ENCODE measurements at regions not wholly inside any gene's neighbourhood (a gene's known extent, or its start where the extent isn't known, plus 50 kb on each side); places are given as distances from the start of the nearest gene placed in this dataset.

GRCh38 chr16:51892293-51893007, 654.5 kb downstream of the TOX3 start:
- ATAC-seq = no peak
- TF ChIP-seq TOX (CRISPR knock-in tag; IDR thresholded peaks at IDR 0.05; ENCODE audit: borderline replicate concordance) (no peak), POU6F1 (CRISPR knock-in tag; IDR thresholded peaks at IDR 0.05; ENCODE audit: borderline replicate concordance, low read depth) (no peak), ARNTL (CRISPR knock-in tag; IDR thresholded peaks at IDR 0.05; ENCODE audit: borderline replicate concordance, low read depth) (no peak), ZFP30 (CRISPR knock-in tag; IDR thresholded peaks at IDR 0.05) (no peak), GLIS3 (CRISPR knock-in tag; IDR thresholded peaks at IDR 0.05) (no peak), TSHZ2 (CRISPR knock-in tag; IDR thresholded peaks at IDR 0.05) (no peak), ZNF8 (CRISPR knock-in tag; IDR thresholded peaks at IDR 0.05) (no peak), CSRNP3 (CRISPR knock-in tag; IDR thresholded peaks at IDR 0.05) (no peak)

GRCh38 chr16:51888534-51888933, 658.4 kb downstream of the TOX3 start:
- no peak for ATAC-seq
- no peak for TF ChIP-seq CSRNP3 (CRISPR knock-in tag; IDR thresholded peaks at IDR 0.05)
- TF ChIP-seq CREB5 (CRISPR knock-in tag; IDR thresholded peaks at IDR 0.05; ENCODE audit: low read depth) = no peak
- no peak for TF ChIP-seq ZNF8 (CRISPR knock-in tag; IDR thresholded peaks at IDR 0.05)
- TF ChIP-seq ZFP3 (CRISPR knock-in tag; IDR thresholded peaks at IDR 0.05) = no peak
- TF ChIP-seq TOX (CRISPR knock-in tag; IDR thresholded peaks at IDR 0.05; ENCODE audit: borderline replicate concordance) = no peak
- TF ChIP-seq ESRRG (CRISPR knock-in tag; IDR thresholded peaks at IDR 0.05) = no peak
- no peak for TF ChIP-seq PPARA (CRISPR knock-in tag; IDR thresholded peaks at IDR 0.05; ENCODE audit: borderline replicate concordance)
- no peak for TF ChIP-seq GLIS3 (CRISPR knock-in tag; IDR thresholded peaks at IDR 0.05)

- ATAC-seq = no peak
- TF ChIP-seq ARNTL (CRISPR knock-in tag; IDR thresholded peaks at IDR 0.05; ENCODE audit: borderline replicate concordance, low read depth) (no peak), TOX (CRISPR knock-in tag; IDR thresholded peaks at IDR 0.05; ENCODE audit: borderline replicate concordance) (no peak), RARB (CRISPR knock-in tag; IDR thresholded peaks at IDR 0.05) (no peak), CREB5 (CRISPR knock-in tag; IDR thresholded peaks at IDR 0.05; ENCODE audit: low read depth) (no peak), CSRNP3 (CRISPR knock-in tag; IDR thresholded peaks at IDR 0.05) (no peak), ZFP30 (CRISPR knock-in tag; IDR thresholded peaks at IDR 0.05) (no peak), ISL1 (CRISPR knock-in tag; IDR thresholded peaks at IDR 0.05) (no peak), POU6F1 (CRISPR knock-in tag; IDR thresholded peaks at IDR 0.05; ENCODE audit: borderline replicate concordance, low read depth) (no peak), BACH2 (CRISPR knock-in tag; IDR thresholded peaks at IDR 0.05; ENCODE audit: borderline replicate concordance) (no peak), GLIS3 (CRISPR knock-in tag; IDR thresholded peaks at IDR 0.05) (no peak), TCF4 (CRISPR knock-in tag; IDR thresholded peaks at IDR 0.05; ENCODE audit: borderline replicate concordance) (no peak), ZNF565 (CRISPR knock-in tag; conservative IDR thresholded peaks at IDR 0.05; ENCODE audit: low read depth) (no peak), ZNF8 (CRISPR knock-in tag; IDR thresholded peaks at IDR 0.05) (no peak), PPARA (CRISPR knock-in tag; IDR thresholded peaks at IDR 0.05; ENCODE audit: borderline replicate concordance) (no peak), ZC3H10 (CRISPR knock-in tag; IDR thresholded peaks at IDR 0.05) (no peak)
- TF ChIP-seq, protein P1, sequence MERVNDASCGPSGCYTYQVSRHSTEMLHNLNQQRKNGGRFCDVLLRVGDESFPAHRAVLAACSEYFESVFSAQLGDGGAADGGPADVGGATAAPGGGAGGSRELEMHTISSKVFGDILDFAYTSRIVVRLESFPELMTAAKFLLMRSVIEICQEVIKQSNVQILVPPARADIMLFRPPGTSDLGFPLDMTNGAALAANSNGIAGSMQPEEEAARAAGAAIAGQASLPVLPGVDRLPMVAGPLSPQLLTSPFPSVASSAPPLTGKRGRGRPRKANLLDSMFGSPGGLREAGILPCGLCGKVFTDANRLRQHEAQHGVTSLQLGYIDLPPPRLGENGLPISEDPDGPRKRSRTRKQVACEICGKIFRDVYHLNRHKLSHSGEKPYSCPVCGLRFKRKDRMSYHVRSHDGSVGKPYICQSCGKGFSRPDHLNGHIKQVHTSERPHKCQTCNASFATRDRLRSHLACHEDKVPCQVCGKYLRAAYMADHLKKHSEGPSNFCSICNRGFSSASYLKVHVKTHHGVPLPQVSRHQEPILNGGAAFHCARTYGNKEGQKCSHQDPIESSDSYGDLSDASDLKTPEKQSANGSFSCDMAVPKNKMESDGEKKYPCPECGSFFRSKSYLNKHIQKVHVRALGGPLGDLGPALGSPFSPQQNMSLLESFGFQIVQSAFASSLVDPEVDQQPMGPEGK (CRISPR knock-in tag; IDR thresholded peaks at IDR 0.05; ENCODE audit: borderline replicate concordance) = no peak
Measured at GRCh38 chr16:51888016-51888415, 658.9 kb downstream of the TOX3 start.
